PC-3 (cell line): ENCODE measurements at regions not wholly inside any gene's neighbourhood (a gene's known extent, or its start where the extent isn't known, plus 50 kb on each side); places are given as distances from the start of the nearest gene placed in this dataset.

Experiments
- ATAC-seq: fragments of 200-7000 bp; cut with Tn5 transposase; 2 replicates; pipeline ENCODE4 v1.9.1; 2020; ENCODE audit warnings: mild to moderate bottlenecking, moderate library complexity
- BruUV-seq: library from RNA; stranded (reverse); fragments of 400-500 nt; replicated peaks from 2 replicates; lab custom pipeline; 2021; lab: Mats Ljungman, UMichigan
- CTCF ChIA-PET: fragments of 300-600 bp; sonication (Branson Sonifier 250); formaldehyde crosslinking; loops from one replicate; lab custom pipeline; 2022; ENCODE audit warnings: antibody characterized with exemption; lab: Charles Lee
- POLR2A ChIA-PET: fragments of 300-600 bp; sonication (Branson Sonifier 250); formaldehyde crosslinking; loops from one replicate; lab custom pipeline; 2022; ENCODE audit warnings: antibody characterized with exemption; ENCODE audit not compliant: unreplicated experiment; lab: Charles Lee
- DNase-seq: peaks from one replicate; pipeline ENCODE4 v3.0.0-alpha.2; 2015
- H2AFZ ChIP-seq: fragments of 300-600 bp; sonication (generic); 2 replicates; pipeline ENCODE4 v1.6.0; 2016; ENCODE audit warnings: antibody characterized with exemption, low read length
- H3F3A ChIP-seq: fragments of 300-600 bp; sonication (generic); one replicate; pipeline ENCODE4 v1.6.0; 2017; ENCODE audit warnings: antibody characterized with exemption, low read length, control low read depth, mild to moderate bottlenecking; ENCODE audit not compliant: unreplicated experiment
- H3K27ac ChIP-seq: fragments of 300-600 bp; sonication (generic); 2 replicates; pipeline ENCODE4 v1.5.1; 2016; ENCODE audit warnings: mild to moderate bottlenecking, low read length
- H3K27me3 ChIP-seq: fragments of 300-600 bp; sonication (generic); 2 replicates; pipeline ENCODE4 v1.6.1; 2016; ENCODE audit warnings: low read length, mixed read lengths
- H3K36me3 ChIP-seq: fragments of 300-600 bp; sonication (generic); 2 replicates; pipeline ENCODE4 v1.6.1; 2016; ENCODE audit warnings: low read depth, mixed run types, low read length, mixed read lengths
- H3K4me1 ChIP-seq: fragments of 300-600 bp; sonication (generic); 2 replicates; pipeline ENCODE4 v1.5.1; 2016; ENCODE audit warnings: low read length; ENCODE audit not compliant: insufficient read depth
- H3K4me2 ChIP-seq: fragments of 300-600 bp; sonication (generic); 2 replicates; pipeline ENCODE4 v1.6.0; 2016; ENCODE audit warnings: low read length
- H3K4me3 ChIP-seq: fragments of 300-600 bp; sonication (generic); 2 replicates; pipeline ENCODE4 v1.5.1; 2016; ENCODE audit warnings: mild to moderate bottlenecking, low read length, mixed read lengths
- H3K79me2 ChIP-seq: fragments of 300-600 bp; sonication (generic); 2 replicates; pipeline ENCODE4 v1.6.1; 2017; ENCODE audit warnings: low read length, mixed read lengths
- H3K9ac ChIP-seq: fragments of 300-600 bp; sonication (generic); 2 replicates; pipeline ENCODE4 v1.6.0; 2016; ENCODE audit warnings: mild to moderate bottlenecking, low read length
- H3K9me2 ChIP-seq: fragments of 300-600 bp; sonication (generic); replicated peaks from 2 replicates; pipeline ENCODE4 v1.6.1; 2016; ENCODE audit warnings: mixed run types, low read length, mixed read lengths
- H3K9me3 ChIP-seq: fragments of 300-600 bp; sonication (generic); 2 replicates; pipeline ENCODE4 v1.6.1; 2016; ENCODE audit warnings: low read length, mixed read lengths
- H4K20me1 ChIP-seq: fragments of 300-600 bp; sonication (generic); 2 replicates; pipeline ENCODE4 v1.6.1; 2016; ENCODE audit warnings: low read length, mixed read lengths
- CTCF ChIP-seq: fragments of 300-600 bp; sonication (generic); conservative IDR thresholded peaks from 2 replicates; pipeline ENCODE4 v1.5.1; 2017; ENCODE audit warnings: antibody characterized with exemption, low read depth, mild to moderate bottlenecking, low read length
- EZH2 ChIP-seq: fragments of 300-600 bp; sonication (generic); IDR thresholded peaks from one replicate; pipeline ENCODE4 v1.6.1; 2017; ENCODE audit warnings: antibody characterized with exemption, mild to moderate bottlenecking, low read length; ENCODE audit not compliant: unreplicated experiment
- EZH2phosphoT487 ChIP-seq: fragments of 300-600 bp; sonication (generic); IDR thresholded peaks from 2 replicates; pipeline ENCODE4 v1.6.1; 2018; ENCODE audit warnings: mild to moderate bottlenecking, antibody characterized with exemption, low read length, borderline replicate concordance
- intact Hi-C: fragments of 100-400 bp; cut with micrococcal nuclease; formaldehyde crosslinking; loops from 2 replicates; pipeline ENCODE4 v1.9.0; 2023

- intact Hi-C loops: no loop called here
Measured at GRCh38 chr12:118813778-118814357, 167.5 kb upstream of the SRRM4 start.

DNA sequence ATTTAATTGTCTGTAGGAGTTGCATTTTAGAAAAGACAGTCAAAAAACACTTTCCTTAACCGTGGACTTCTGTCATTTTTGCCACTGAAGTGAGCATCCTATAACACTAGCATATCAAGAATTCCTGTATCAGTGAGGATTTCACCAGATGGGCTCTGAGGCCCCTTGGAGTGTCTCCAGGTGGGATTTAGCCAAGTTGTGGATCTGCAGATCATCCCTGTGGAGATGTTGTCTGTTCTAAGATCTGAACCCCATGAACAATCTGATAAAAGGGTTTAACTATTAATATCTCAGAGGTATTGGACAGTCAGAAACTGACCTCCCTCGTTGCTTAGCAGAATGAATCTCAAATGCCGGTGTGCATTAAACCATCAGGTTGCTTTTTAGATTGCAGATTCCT lies 165.0 kb upstream of the SRRM4 start:
- TF ChIP-seq EZH2 (no peak), EZH2phosphoT487 (no peak), CTCF (no peak)
- BruUV-seq: no TSS peak
- POLR2A ChIA-PET: no interaction called here

More at GRCh38 chr12:118813778-118814357, 167.5 kb upstream of the SRRM4 start:
- TF ChIP-seq CTCF (no peak), EZH2 (no peak), EZH2phosphoT487 (no peak)
- no TSS peak for BruUV-seq
- Histone ChIP-seq H3K27ac (no peak overlapping the region), H3K9me2 (no peaks in the 10 kb centered on the region), H3K9me3 (no peaks in the 10 kb centered on the region), H3F3A (no peaks in the 10 kb centered on the region), H3K79me2 (no peaks in the 10 kb centered on the region), H3K4me1 (no peaks in the 10 kb centered on the region), H3K4me3 (no peak overlapping the region), H3K27me3 (no peaks in the 10 kb centered on the region), H3K4me2 (no peak overlapping the region), H4K20me1 (no peaks in the 10 kb centered on the region), H3K36me3 (no peaks in the 10 kb centered on the region), H2AFZ (no peak overlapping the region), H3K9ac (no peak overlapping the region)
- ChIA-PET POLR2A (no interaction called here), CTCF (no interaction called here)
- ATAC-seq: no peak
- DNase-seq: no peak

GRCh38 chr12:118821386-118821925 lies 159.9 kb upstream of the SRRM4 start:
- Histone ChIP-seq H3K27me3 (peaks cover 8% of the 10 kb centered on the region; the same call in 1 of the 2 replicates), H3F3A (no peaks in the 10 kb centered on the region), H3K36me3 (no peaks in the 10 kb centered on the region), H4K20me1 (no peaks in the 10 kb centered on the region), H3K4me2 (no peak overlapping the region), H2AFZ (no peak overlapping the region), H3K4me3 (no peak overlapping the region), H3K9me2 (no peaks in the 10 kb centered on the region), H3K4me1 (no peaks in the 10 kb centered on the region), H3K9me3 (no peaks in the 10 kb centered on the region), H3K79me2 (no peaks in the 10 kb centered on the region), H3K9ac (no peak overlapping the region), H3K27ac (no peak overlapping the region)
- no peak for ATAC-seq
- BruUV-seq: no TSS peak
- DNase-seq: no peak
- ChIA-PET CTCF (no interaction called here), POLR2A (no interaction called here)
- TF ChIP-seq EZH2phosphoT487 (no peak), CTCF (no peak), EZH2 (no peak)
- intact Hi-C loops: no loop called here

More for the DNA sequence above, 165.0 kb upstream of the SRRM4 start:
- DNase-seq (no peak), ATAC-seq (no peak)
- Histone ChIP-seq H4K20me1 (no peaks in the 10 kb centered on the region), H3K27me3 (0 out of 2 replicates have a peak, but pooled peaks cover under 1% of the 10 kb centered on the region), H3K36me3 (no peaks in the 10 kb centered on the region), H3K4me3 (no peak overlapping the region), H3K27ac (no peak overlapping the region), H3K4me1 (no peaks in the 10 kb centered on the region), H3K9ac (no peak overlapping the region), H3K9me3 (no peaks in the 10 kb centered on the region), H2AFZ (no peak overlapping the region), H3K9me2 (no peaks in the 10 kb centered on the region), H3F3A (no peaks in the 10 kb centered on the region), H3K79me2 (no peaks in the 10 kb centered on the region), H3K4me2 (no peak overlapping the region)
- intact Hi-C loops: no loop called here
- CTCF ChIA-PET: no interaction called here
